DOHH2 (cell line): ENCODE measurements at regions not wholly inside any gene's neighbourhood (a gene's known extent, or its start where the extent isn't known, plus 50 kb on each side); places are given as distances from the start of the nearest gene placed in this dataset.

ENCODE experiments used
- CTCF ChIP-seq: fragments of 200-600 bp; sonication (generic); IDR thresholded peaks from one replicate; pipeline ENCODE4 v1.5.1; 2014; ENCODE audit warnings: antibody characterized with exemption, mild to moderate bottlenecking, low read depth, low read length; ENCODE audit not compliant: poor library complexity, severe bottlenecking
- EZH2phosphoT487 ChIP-seq: fragments of 200-600 bp; sonication (generic); IDR thresholded peaks from 2 replicates; pipeline ENCODE4 v1.6.1; 2017; ENCODE audit warnings: borderline replicate concordance, mild to moderate bottlenecking, antibody characterized with exemption, low read length, moderate library complexity, mixed read lengths

DNA sequence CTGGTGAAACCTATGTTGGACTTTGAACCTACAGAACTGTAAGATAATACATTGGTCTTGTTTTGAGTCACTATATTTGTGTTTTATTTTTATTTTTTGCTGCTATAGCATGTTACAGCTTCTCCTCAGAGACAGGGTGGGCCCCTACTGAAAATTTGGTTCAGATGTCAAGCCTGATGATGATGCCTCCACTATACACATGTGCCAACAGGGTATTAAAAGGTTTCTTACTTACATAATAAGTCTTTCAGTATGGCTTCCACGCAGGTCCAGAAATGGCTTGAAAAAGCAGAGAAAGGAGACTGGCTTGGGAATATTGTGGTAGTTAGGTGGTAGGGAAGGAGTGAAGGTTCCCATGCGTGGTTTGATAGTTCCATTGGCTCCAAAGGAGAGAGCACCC, 52.9 kb upstream of the ELAC2 start:
- TF ChIP-seq CTCF: no peak
- TF ChIP-seq EZH2phosphoT487: no peak
